IMR-90 (cell line): ENCODE measurements at regions not wholly inside any gene's neighbourhood (a gene's known extent, or its start where the extent isn't known, plus 50 kb on each side); places are given as distances from the start of the nearest gene placed in this dataset.

Source experiments
- ATAC-seq: fragments of 200-7000 bp; cut with Tn5 transposase; 2 replicates; pipeline ENCODE4 v1.9.1; 2020; ENCODE audit warnings: low read depth, mild to moderate bottlenecking, moderate library complexity
- BruUV-seq: library from RNA; stranded (reverse); fragments of 400-500 nt; replicated peaks from 2 replicates; lab custom pipeline; 2021; lab: Mats Ljungman, UMichigan
- CTCF ChIA-PET: fragments of 300-600 bp; formaldehyde crosslinking; extraction: SDS; loops from one replicate; lab custom pipeline; 2021; ENCODE audit warnings: antibody characterized with exemption; lab: Yijun Ruan, JAX
- POLR2A ChIA-PET: fragments of 300-600 bp; sonication (Branson Sonifier 250); formaldehyde crosslinking; loops from one replicate; lab custom pipeline; 2022; ENCODE audit warnings: antibody characterized with exemption; ENCODE audit not compliant: unreplicated experiment; lab: Charles Lee
- DNase-seq: peaks from one replicate; pipeline ENCODE4 v3.0.0; 2013
- H2AFZ ChIP-seq: replicated peaks from 2 replicates; pipeline ENCODE3; 2013; ENCODE audit warnings: low read length, mild to moderate bottlenecking; ENCODE audit not compliant: poor library complexity
- H2AK5ac ChIP-seq: 2 replicates; pipeline ENCODE4 v1.6.1; 2013; ENCODE audit warnings: low read depth, low read length, inconsistent platforms
- H2AK9ac ChIP-seq: replicated peaks from 2 replicates; pipeline ENCODE3; 2013; ENCODE audit warnings: mild to moderate bottlenecking, low read depth, low read length, moderate library complexity; ENCODE audit not compliant: poor library complexity
- H2BK120ac ChIP-seq: 2 replicates; pipeline ENCODE4 v1.6.1; 2013; ENCODE audit warnings: low read depth, low read length, inconsistent platforms
- H2BK15ac ChIP-seq: 3 replicates; pipeline ENCODE4 v1.6.1; 2013; ENCODE audit warnings: low read depth, low read length, inconsistent platforms
- H2BK20ac ChIP-seq: 2 replicates; pipeline ENCODE4 v1.6.1; 2013; ENCODE audit warnings: low read depth, mild to moderate bottlenecking, inconsistent platforms, low read length, moderate library complexity
- H2BK5ac ChIP-seq: 2 replicates; pipeline ENCODE4 v1.6.1; 2013; ENCODE audit warnings: mild to moderate bottlenecking, low read depth, low read length, inconsistent platforms; ENCODE audit not compliant: poor library complexity, severe bottlenecking
- H3K14ac ChIP-seq: replicated peaks from 2 replicates; pipeline ENCODE4 v1.6.1; 2013; ENCODE audit warnings: low read depth, low read length, inconsistent platforms
- H3K18ac ChIP-seq: 2 replicates; pipeline ENCODE4 v1.6.1; 2013; ENCODE audit warnings: low read depth, low read length, control low read depth
- H3K23ac ChIP-seq: 2 replicates; pipeline ENCODE4 v1.6.1; 2013; ENCODE audit warnings: low read depth, low read length, inconsistent platforms
- H3K27ac ChIP-seq: 2 replicates; pipeline ENCODE4 v1.5.1; 2013; ENCODE audit warnings: mild to moderate bottlenecking, control low read depth, low read length; ENCODE audit not compliant: insufficient read depth
- H3K27me3 ChIP-seq: 2 replicates; pipeline ENCODE4 v1.6.1; 2013; ENCODE audit warnings: low read length; ENCODE audit not compliant: control insufficient read depth, insufficient read depth
- H3K36me3 ChIP-seq: 2 replicates; pipeline ENCODE4 v1.6.1; 2013; ENCODE audit warnings: low read length, mixed read lengths; ENCODE audit not compliant: control insufficient read depth, insufficient read depth
- H3K4ac ChIP-seq: 2 replicates; pipeline ENCODE4 v1.6.1; 2013; ENCODE audit warnings: low read depth, low read length, inconsistent platforms
- H3K4me1 ChIP-seq: 2 replicates; pipeline ENCODE4 v1.6.1; 2013; ENCODE audit warnings: low read length, mixed read lengths; ENCODE audit not compliant: control insufficient read depth, insufficient read depth
- H3K4me2 ChIP-seq: 2 replicates; pipeline ENCODE4 v1.6.1; 2013; ENCODE audit warnings: low read depth, mild to moderate bottlenecking, control low read depth, low read length, moderate library complexity
- H3K4me3 ChIP-seq: 2 replicates; pipeline ENCODE4 v1.5.1; 2013; ENCODE audit warnings: low read depth, mild to moderate bottlenecking, control low read depth, low read length, moderate library complexity; ENCODE audit not compliant: insufficient read depth
- H3K56ac ChIP-seq: 2 replicates; pipeline ENCODE4 v1.6.1; 2013; ENCODE audit warnings: low read length, inconsistent platforms; ENCODE audit not compliant: insufficient read depth; ENCODE audit errors: extremely low read depth
- H3K79me1 ChIP-seq, 2 experiments: 2 replicates each; pipeline ENCODE4 v1.6.1; 2013; ENCODE audit warnings: low read length in 2 of 2, inconsistent platforms in 1 of 2, low read depth in 1 of 2
- H3K9ac ChIP-seq: 2 replicates; pipeline ENCODE4 v1.6.1; 2013; ENCODE audit warnings: low read depth, low read length, control low read depth
- H3K9me1 ChIP-seq: 2 replicates; pipeline ENCODE4 v1.6.1; 2013; ENCODE audit warnings: low read length, inconsistent platforms; ENCODE audit not compliant: insufficient read depth
- H3K9me3 ChIP-seq: 2 replicates; pipeline ENCODE4 v1.6.1; 2013; ENCODE audit warnings: low read length; ENCODE audit not compliant: control insufficient read depth, insufficient read depth
- H4K20me1 ChIP-seq: 2 replicates; pipeline ENCODE4 v1.6.1; 2013; ENCODE audit warnings: low read length, inconsistent platforms; ENCODE audit not compliant: insufficient read depth
- H4K5ac ChIP-seq: 2 replicates; pipeline ENCODE4 v1.6.1; 2013; ENCODE audit warnings: mild to moderate bottlenecking, low read depth, low read length, control low read depth
- H4K8ac ChIP-seq, 2 experiments: 2 replicates each; pipeline ENCODE4 v1.6.1; 2013; ENCODE audit warnings: low read depth in 2 of 2, low read length in 2 of 2, control low read depth in 1 of 2, inconsistent platforms in 1 of 2
- H4K91ac ChIP-seq: 2 replicates; pipeline ENCODE4 v1.6.1; 2013; ENCODE audit warnings: low read depth, low read length, inconsistent platforms; ENCODE audit not compliant: insufficient read depth
- MAZ ChIP-seq: IDR thresholded peaks from 2 replicates; pipeline ENCODE4 v1.6.1; 2012; ENCODE audit warnings: low read depth, mild to moderate bottlenecking, low read length, improper control_type of control experiment, moderate library complexity, borderline replicate concordance
- MXI1 ChIP-seq: IDR thresholded peaks from 2 replicates; pipeline ENCODE4 v1.6.1; 2012; ENCODE audit warnings: low read depth, mild to moderate bottlenecking, low read length, moderate library complexity, borderline replicate concordance
- RFX5 ChIP-seq: IDR thresholded peaks from 2 replicates; pipeline ENCODE4 v1.8.0; 2012; ENCODE audit warnings: low read depth, mild to moderate bottlenecking, low read length, moderate library complexity
- WGBS, 2 experiments: methylation state at CpG; one replicate each; pipeline versions ENCODE4 v1.1.5 to v1.1.7; 2013; ENCODE audit warnings: missing lambda C conversion rate in 2 of 2; ENCODE audit not compliant: insufficient read length in 1 of 2; ENCODE audit errors: extremely low coverage in 2 of 2; 5-methylcytosine and 5-hydroxymethylcytosine counted together
- dilution Hi-C: fragments of 300-500 bp; cut with HindIII; formaldehyde crosslinking; loops from one replicate; pipeline ENCODE4 v1.14.3; 2018; ENCODE audit warnings: low sequenced_read_pairs; ENCODE audit not compliant: unreplicated experiment
- in situ Hi-C: fragments of 300-500 bp; cut with MboI; formaldehyde crosslinking; loops from 3 replicates; pipeline ENCODE4 v1.14.3; 2019; ENCODE audit warnings: low sequenced_read_pairs, inconsistent platforms, mixed read lengths
- intact Hi-C: fragments of 100-400 bp; cut with micrococcal nuclease; formaldehyde crosslinking; loops from 2 replicates; pipeline ENCODE4 v1.10.0; 2022

GRCh38 chr16:80046261-80046660 lies 445.7 kb upstream of the MAF start:
- H3K4ac ChIP-seq: no peak overlapping the region
- CTCF ChIA-PET: no interaction called here
- intact Hi-C loops: loop anchor here (5.0 kb wide), 1 partner anchor 51 kb away; no protein-coding TSS in a partner anchor
- no peak overlapping the region for H2BK15ac ChIP-seq
- no peak overlapping the region for H2BK120ac ChIP-seq
- H2AK5ac ChIP-seq: no peak overlapping the region
- no peak overlapping the region for H4K8ac ChIP-seq
- dilution Hi-C loops: no loop called here
- no peak for ATAC-seq
- H3K9me3 ChIP-seq: no peaks in the 10 kb centered on the region
- H4K20me1 ChIP-seq: no peaks in the 10 kb centered on the region
- no peaks in the 10 kb centered on the region for H3K79me1 ChIP-seq
- BruUV-seq: no TSS peak
- H3K9ac ChIP-seq: no peak overlapping the region
- no peak overlapping the region for H2AK9ac ChIP-seq
- POLR2A ChIA-PET: no interaction called here
- H3K4me1 ChIP-seq: no peaks in the 10 kb centered on the region
- H2BK20ac ChIP-seq: no peak overlapping the region
- no CpG with 5 or more reads among the region's 3 CpGs for WGBS, 2 experiments
- no peak overlapping the region for H2AFZ ChIP-seq
- DNase-seq: no peak
- H2BK5ac ChIP-seq: no peak overlapping the region
- H3K27me3 ChIP-seq: no peaks in the 10 kb centered on the region
- H3K27ac ChIP-seq: no peak overlapping the region
- H3K14ac ChIP-seq: no peak overlapping the region
- H3K4me3 ChIP-seq: no peak overlapping the region
- no peak overlapping the region for H4K5ac ChIP-seq
- H3K9me1 ChIP-seq: no peaks in the 10 kb centered on the region
- no peak overlapping the region for H3K18ac ChIP-seq
- no peak overlapping the region for H3K4me2 ChIP-seq
- no peak overlapping the region for H3K23ac ChIP-seq
- no peak overlapping the region for H4K91ac ChIP-seq
- no peaks in the 10 kb centered on the region for H3K36me3 ChIP-seq
- in situ Hi-C loops: no loop called here
- no peak overlapping the region for H3K56ac ChIP-seq
- TF ChIP-seq RFX5 (no peak), MAZ (no peak), MXI1 (no peak)
